Left ventricle myocardium inferior (tissue), 1 donor: ENCODE measurements at regions not wholly inside any gene's neighbourhood (a gene's known extent, or its start where the extent isn't known, plus 50 kb on each side); places are given as distances from the start of the nearest gene placed in this dataset.

ENCODE experiments used
- DNase-seq: peaks from one replicate; pipeline ENCODE4 v3.0.0-alpha.2; 2020
- H3K27ac ChIP-seq: fragments of 200-600 bp; replicated peaks from 2 replicates; pipeline ENCODE4 v1.8.0; 2021
- H3K27me3 ChIP-seq: fragments of 200-600 bp; 2 replicates; pipeline ENCODE4 v1.8.0; 2021; ENCODE audit warnings: low read depth
- H3K36me3 ChIP-seq: fragments of 200-600 bp; 2 replicates; pipeline ENCODE4 v1.8.0; 2021
- H3K4me1 ChIP-seq: fragments of 200-600 bp; 2 replicates; pipeline ENCODE4 v1.8.0; 2021
- H3K4me3 ChIP-seq: fragments of 200-600 bp; 2 replicates; pipeline ENCODE4 v1.8.0; 2021; ENCODE audit warnings: mild to moderate bottlenecking, moderate library complexity
- H3K9me3 ChIP-seq: fragments of 200-600 bp; replicated peaks from 2 replicates; pipeline ENCODE4 v1.8.0; 2021
- intact Hi-C: fragments of 100-400 bp; cut with micrococcal nuclease; formaldehyde crosslinking; loops from one replicate; pipeline ENCODE4 v1.11.0; 2022
- TF ChIP-seq, protein P1 (sequence below): fragments of 200-600 bp; IDR thresholded peaks from 2 replicates; pipeline ENCODE4 v1.8.0; 2021; ENCODE audit warnings: antibody characterized with exemption, mild to moderate bottlenecking, borderline replicate concordance
- donor health status: DM: no; HTN: yes; CAD: no; lungs with severe emphysema.

- Histone ChIP-seq H3K9me3 (peaks cover 3% of the 10 kb centered on the region), H3K4me1 (no peaks in the 10 kb centered on the region), H3K36me3 (no peaks in the 10 kb centered on the region), H3K27me3 (no peaks in the 10 kb centered on the region), H3K27ac (no peak overlapping the region), H3K4me3 (no peak overlapping the region)
- no peak for DNase-seq
- TF ChIP-seq, protein P1, sequence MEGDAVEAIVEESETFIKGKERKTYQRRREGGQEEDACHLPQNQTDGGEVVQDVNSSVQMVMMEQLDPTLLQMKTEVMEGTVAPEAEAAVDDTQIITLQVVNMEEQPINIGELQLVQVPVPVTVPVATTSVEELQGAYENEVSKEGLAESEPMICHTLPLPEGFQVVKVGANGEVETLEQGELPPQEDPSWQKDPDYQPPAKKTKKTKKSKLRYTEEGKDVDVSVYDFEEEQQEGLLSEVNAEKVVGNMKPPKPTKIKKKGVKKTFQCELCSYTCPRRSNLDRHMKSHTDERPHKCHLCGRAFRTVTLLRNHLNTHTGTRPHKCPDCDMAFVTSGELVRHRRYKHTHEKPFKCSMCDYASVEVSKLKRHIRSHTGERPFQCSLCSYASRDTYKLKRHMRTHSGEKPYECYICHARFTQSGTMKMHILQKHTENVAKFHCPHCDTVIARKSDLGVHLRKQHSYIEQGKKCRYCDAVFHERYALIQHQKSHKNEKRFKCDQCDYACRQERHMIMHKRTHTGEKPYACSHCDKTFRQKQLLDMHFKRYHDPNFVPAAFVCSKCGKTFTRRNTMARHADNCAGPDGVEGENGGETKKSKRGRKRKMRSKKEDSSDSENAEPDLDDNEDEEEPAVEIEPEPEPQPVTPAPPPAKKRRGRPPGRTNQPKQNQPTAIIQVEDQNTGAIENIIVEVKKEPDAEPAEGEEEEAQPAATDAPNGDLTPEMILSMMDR = no peak
- intact Hi-C loops = no loop called here
Observed at GRCh38 chr3:145055375-145056076, 1083.9 kb downstream of the DIPK2A start.

DNA sequence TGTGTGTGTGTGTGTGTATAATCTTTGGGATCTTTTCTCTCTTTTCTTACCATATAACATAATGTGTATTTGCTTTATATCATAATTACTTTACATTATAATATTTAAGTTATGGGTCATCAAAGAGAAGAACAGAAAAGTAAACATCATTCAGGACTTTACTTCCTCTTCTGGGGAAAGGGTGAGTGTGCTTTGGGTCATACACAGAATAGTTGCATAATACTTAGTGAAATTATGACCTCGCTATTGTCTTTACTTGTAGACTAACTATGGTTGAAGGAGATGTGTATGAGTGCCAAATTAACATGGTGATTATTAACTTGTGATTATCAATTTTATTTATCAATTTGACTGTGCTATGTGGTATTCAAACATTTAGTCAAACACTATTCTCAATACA is 1086.9 kb downstream of the DIPK2A start:
- H3K4me1 ChIP-seq = no peaks in the 10 kb centered on the region
- intact Hi-C loops = no loop called here
- no peak for DNase-seq
- no peaks in the 10 kb centered on the region for H3K27me3 ChIP-seq
- H3K4me3 ChIP-seq = no peak overlapping the region
- no peak overlapping the region for H3K27ac ChIP-seq
- H3K36me3 ChIP-seq = no peaks in the 10 kb centered on the region
- peaks cover 30% of the 10 kb centered on the region for H3K9me3 ChIP-seq
- TF ChIP-seq, protein P1 = no peak

DNA sequence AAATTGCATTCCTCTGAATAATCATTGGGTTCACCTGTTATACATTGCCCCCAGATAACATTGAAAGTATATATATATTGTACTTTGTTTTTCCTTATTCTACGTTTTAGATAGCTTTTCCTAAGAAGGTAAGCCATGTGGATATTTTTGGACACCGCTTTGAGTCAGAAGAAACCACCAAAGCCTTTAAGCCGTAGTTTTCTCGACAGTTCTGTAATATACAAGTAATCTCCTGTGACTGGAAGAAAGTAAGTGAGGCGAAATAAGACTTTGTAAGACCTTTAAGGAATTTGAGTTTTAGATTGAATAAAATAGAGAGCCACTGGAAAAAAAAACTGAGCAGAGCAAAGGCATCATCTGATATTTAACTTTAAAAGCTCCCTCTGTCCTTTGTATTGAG is 1092.0 kb downstream of the DIPK2A start:
- Histone ChIP-seq H3K27ac (no peak overlapping the region), H3K27me3 (no peaks in the 10 kb centered on the region), H3K4me1 (no peaks in the 10 kb centered on the region), H3K9me3 (peaks cover 41% of the 10 kb centered on the region), H3K4me3 (no peak overlapping the region), H3K36me3 (no peaks in the 10 kb centered on the region)
- intact Hi-C loops = no loop called here
- DNase-seq = no peak
- TF ChIP-seq, protein P1 = no peak

DNA sequence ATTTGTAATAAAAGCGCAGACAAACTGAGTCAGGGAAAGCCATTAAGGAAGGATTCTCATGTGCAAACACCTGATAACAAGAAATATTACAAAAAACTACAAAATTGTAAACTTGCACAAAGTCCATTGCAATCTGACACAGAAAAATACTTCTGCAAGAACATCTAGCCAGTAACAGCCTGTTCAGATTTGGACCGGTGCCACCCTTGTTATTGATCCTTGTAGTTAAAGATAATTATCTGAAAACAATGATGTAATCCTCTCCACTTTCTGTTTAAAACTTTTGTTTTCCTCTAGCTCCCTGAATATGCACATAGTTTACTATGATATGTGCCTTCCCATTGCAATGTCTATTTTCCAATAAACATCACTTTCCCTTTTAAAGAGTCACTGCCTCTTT is 1090.2 kb downstream of the PLOD2 start:
- H3K27ac ChIP-seq = no peak overlapping the region
- no peaks in the 10 kb centered on the region for H3K4me1 ChIP-seq
- no peaks in the 10 kb centered on the region for H3K36me3 ChIP-seq
- H3K9me3 ChIP-seq = peaks cover 16% of the 10 kb centered on the region
- no peak for DNase-seq
- TF ChIP-seq, protein P1 = no peak
- H3K4me3 ChIP-seq = no peak overlapping the region
- no peaks in the 10 kb centered on the region for H3K27me3 ChIP-seq
- intact Hi-C loops = no loop called here

- no peaks in the 10 kb centered on the region for H3K27me3 ChIP-seq
- TF ChIP-seq, protein P1 = no peak
- no peaks in the 10 kb centered on the region for H3K4me1 ChIP-seq
- H3K9me3 ChIP-seq = no peaks in the 10 kb centered on the region
- no peaks in the 10 kb centered on the region for H3K36me3 ChIP-seq
- no peak for DNase-seq
- intact Hi-C loops = no loop called here
- no peak overlapping the region for H3K27ac ChIP-seq
- H3K4me3 ChIP-seq = no peak overlapping the region
Observed at GRCh38 chr3:145079436-145079835, 1081.5 kb downstream of the PLOD2 start.

DNA sequence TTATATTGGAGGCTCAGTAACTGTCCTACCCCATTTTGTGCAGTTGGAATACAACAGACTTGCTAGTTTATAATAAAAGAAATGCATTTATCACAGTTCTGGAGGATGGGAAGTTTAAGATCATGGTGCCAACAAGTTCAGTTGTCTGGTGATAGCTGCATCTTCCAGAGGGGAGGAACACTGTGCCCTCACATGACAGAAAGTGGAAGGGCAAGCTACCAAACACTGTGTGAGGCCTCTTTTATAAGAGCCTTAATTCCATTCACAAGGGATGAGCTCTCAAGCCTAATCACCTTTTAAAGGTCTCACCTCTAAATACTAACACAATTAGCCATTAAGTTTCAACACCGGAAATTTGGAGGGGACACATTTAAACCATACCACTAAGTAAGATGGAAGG is 1073.9 kb downstream of the PLOD2 start:
- H3K4me1 ChIP-seq = no peaks in the 10 kb centered on the region
- H3K27me3 ChIP-seq = no peaks in the 10 kb centered on the region
- TF ChIP-seq, protein P1 = no peak
- no peaks in the 10 kb centered on the region for H3K9me3 ChIP-seq
- H3K36me3 ChIP-seq = no peaks in the 10 kb centered on the region
- no peak overlapping the region for H3K4me3 ChIP-seq
- intact Hi-C loops = no loop called here
- H3K27ac ChIP-seq = no peak overlapping the region
- DNase-seq = no peak
